HL-60 (cell line): ENCODE measurements at regions not wholly inside any gene's neighbourhood (a gene's known extent, or its start where the extent isn't known, plus 50 kb on each side); places are given as distances from the start of the nearest gene placed in this dataset.

Experiments used
- GABPA ChIP-seq: IDR thresholded peaks from 2 replicates; pipeline ENCODE4 v1.6.1; 2012; ENCODE audit warnings: low read depth
- POLR2AphosphoS5 ChIP-seq: IDR thresholded peaks from 2 replicates; pipeline ENCODE4 v1.6.1; 2012; ENCODE audit warnings: low read depth
- SPI1 ChIP-seq: IDR thresholded peaks from 2 replicates; pipeline ENCODE4 v1.6.1; 2012; ENCODE audit warnings: low read depth, mild to moderate bottlenecking, borderline replicate concordance
- TF ChIP-seq, protein P1 (sequence below): IDR thresholded peaks from one replicate; pipeline ENCODE4 v1.5.1; 2011; ENCODE audit warnings: low read length, control low read depth, inconsistent platforms; ENCODE audit not compliant: insufficient read depth
- TF ChIP-seq, protein P2 (sequence below): IDR thresholded peaks from 2 replicates; pipeline ENCODE4 v1.6.1; 2012; ENCODE audit warnings: low read depth; ENCODE audit not compliant: insufficient replicate concordance

DNA sequence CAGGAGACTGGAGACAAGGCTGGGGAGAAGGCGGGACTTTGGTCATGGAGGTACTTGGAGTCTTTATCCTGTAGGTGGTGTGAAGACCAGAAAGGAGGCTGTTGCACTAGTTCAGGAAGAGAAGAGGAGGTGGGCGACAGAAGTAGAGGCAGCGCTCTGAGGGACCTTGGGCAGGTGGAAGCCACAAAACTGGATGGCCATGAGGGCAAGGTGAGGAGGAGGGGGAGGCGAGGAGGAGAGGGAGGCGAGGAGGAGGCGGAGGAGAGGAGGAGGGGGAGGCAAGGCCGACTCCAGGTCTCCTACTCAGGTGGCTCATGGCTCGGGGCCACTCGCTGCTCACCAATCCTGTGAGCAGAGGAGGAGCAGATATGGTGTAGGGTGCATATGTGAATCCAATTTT, 125.6 kb downstream of the RPLP1 start:
- no peak for TF ChIP-seq POLR2AphosphoS5
- TF ChIP-seq, protein P1, sequence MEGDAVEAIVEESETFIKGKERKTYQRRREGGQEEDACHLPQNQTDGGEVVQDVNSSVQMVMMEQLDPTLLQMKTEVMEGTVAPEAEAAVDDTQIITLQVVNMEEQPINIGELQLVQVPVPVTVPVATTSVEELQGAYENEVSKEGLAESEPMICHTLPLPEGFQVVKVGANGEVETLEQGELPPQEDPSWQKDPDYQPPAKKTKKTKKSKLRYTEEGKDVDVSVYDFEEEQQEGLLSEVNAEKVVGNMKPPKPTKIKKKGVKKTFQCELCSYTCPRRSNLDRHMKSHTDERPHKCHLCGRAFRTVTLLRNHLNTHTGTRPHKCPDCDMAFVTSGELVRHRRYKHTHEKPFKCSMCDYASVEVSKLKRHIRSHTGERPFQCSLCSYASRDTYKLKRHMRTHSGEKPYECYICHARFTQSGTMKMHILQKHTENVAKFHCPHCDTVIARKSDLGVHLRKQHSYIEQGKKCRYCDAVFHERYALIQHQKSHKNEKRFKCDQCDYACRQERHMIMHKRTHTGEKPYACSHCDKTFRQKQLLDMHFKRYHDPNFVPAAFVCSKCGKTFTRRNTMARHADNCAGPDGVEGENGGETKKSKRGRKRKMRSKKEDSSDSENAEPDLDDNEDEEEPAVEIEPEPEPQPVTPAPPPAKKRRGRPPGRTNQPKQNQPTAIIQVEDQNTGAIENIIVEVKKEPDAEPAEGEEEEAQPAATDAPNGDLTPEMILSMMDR = no peak
- TF ChIP-seq GABPA = no peak
- TF ChIP-seq, protein P2, sequence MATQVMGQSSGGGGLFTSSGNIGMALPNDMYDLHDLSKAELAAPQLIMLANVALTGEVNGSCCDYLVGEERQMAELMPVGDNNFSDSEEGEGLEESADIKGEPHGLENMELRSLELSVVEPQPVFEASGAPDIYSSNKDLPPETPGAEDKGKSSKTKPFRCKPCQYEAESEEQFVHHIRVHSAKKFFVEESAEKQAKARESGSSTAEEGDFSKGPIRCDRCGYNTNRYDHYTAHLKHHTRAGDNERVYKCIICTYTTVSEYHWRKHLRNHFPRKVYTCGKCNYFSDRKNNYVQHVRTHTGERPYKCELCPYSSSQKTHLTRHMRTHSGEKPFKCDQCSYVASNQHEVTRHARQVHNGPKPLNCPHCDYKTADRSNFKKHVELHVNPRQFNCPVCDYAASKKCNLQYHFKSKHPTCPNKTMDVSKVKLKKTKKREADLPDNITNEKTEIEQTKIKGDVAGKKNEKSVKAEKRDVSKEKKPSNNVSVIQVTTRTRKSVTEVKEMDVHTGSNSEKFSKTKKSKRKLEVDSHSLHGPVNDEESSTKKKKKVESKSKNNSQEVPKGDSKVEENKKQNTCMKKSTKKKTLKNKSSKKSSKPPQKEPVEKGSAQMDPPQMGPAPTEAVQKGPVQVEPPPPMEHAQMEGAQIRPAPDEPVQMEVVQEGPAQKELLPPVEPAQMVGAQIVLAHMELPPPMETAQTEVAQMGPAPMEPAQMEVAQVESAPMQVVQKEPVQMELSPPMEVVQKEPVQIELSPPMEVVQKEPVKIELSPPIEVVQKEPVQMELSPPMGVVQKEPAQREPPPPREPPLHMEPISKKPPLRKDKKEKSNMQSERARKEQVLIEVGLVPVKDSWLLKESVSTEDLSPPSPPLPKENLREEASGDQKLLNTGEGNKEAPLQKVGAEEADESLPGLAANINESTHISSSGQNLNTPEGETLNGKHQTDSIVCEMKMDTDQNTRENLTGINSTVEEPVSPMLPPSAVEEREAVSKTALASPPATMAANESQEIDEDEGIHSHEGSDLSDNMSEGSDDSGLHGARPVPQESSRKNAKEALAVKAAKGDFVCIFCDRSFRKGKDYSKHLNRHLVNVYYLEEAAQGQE = no peak
- TF ChIP-seq SPI1 = no peak
